ENCODE measurements at regions not wholly inside any gene's neighbourhood (a gene's known extent, or its start where the extent isn't known, plus 50 kb on each side); places are given as distances from the start of the nearest gene placed in this dataset.

DNA sequence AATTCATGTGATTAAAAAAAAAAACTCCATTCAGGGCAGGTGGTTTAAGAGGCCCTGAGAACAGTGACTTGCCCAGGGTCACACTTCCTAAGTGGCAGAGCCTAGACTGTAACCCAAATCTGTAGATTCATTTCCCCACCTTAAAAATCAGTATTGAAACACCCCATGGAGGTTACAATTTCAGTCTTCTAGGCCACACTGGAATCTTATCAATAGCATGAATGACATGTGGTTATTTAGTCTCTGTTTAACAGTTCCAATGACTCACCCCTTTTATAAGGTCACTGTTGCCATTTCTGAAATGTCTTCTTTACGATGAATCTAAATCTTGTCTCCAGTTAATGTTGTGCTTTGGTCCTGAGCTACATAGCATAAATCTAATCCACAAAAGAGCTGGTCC, 262.3 kb upstream of the GRIP1 start:
- 0 out of 2 replicates have a peak, but pooled peaks cover 5% of the 10 kb centered on the region for H4K20me1 ChIP-seq (replicated peaks; ENCODE audit: insufficient read depth)
- H3K36me3 Mint-ChIP-seq (ENCODE audit: low read depth) = no peaks in the 10 kb centered on the region
- H3K4me1 ChIP-seq (ENCODE audit: insufficient read depth) = peaks cover 26% of the 10 kb centered on the region
- H3K4me3 ChIP-seq = no peak overlapping the region
- H3K79me2 ChIP-seq (replicated peaks; ENCODE audit: insufficient read depth) = no peaks in the 10 kb centered on the region
- no peak overlapping the region for H3K4me3 Mint-ChIP-seq
- H3F3A ChIP-seq (replicated peaks; ENCODE audit: low read depth) = no peaks in the 10 kb centered on the region
- no peaks in the 10 kb centered on the region for H3K9me3 Mint-ChIP-seq
- no peaks in the 10 kb centered on the region for H3K36me3 ChIP-seq (ENCODE audit: insufficient read depth)
- H3K9me2 ChIP-seq (ENCODE audit: insufficient read depth) = no peaks in the 10 kb centered on the region
- no peak overlapping the region for H3K27ac Mint-ChIP-seq
- H3K4me2 ChIP-seq = no peak overlapping the region
- no peak for TF ChIP-seq ZNF114 (CRISPR knock-in tag; IDR thresholded peaks at IDR 0.05)
- H3K27me3 ChIP-seq (ENCODE audit: insufficient read depth) = no peaks in the 10 kb centered on the region
- DNase-seq (ENCODE audit: low spot score) (no peak), ATAC-seq (no peak)
- H2AFZ ChIP-seq = no peak overlapping the region
- no peak overlapping the region for H3K27ac ChIP-seq (ENCODE audit: low read depth)
- no peaks in the 10 kb centered on the region for H3K27me3 Mint-ChIP-seq (ENCODE audit: insufficient read depth, low read depth, poor library complexity)
- H3K4me1 Mint-ChIP-seq = peaks cover 32% of the 10 kb centered on the region

DNA sequence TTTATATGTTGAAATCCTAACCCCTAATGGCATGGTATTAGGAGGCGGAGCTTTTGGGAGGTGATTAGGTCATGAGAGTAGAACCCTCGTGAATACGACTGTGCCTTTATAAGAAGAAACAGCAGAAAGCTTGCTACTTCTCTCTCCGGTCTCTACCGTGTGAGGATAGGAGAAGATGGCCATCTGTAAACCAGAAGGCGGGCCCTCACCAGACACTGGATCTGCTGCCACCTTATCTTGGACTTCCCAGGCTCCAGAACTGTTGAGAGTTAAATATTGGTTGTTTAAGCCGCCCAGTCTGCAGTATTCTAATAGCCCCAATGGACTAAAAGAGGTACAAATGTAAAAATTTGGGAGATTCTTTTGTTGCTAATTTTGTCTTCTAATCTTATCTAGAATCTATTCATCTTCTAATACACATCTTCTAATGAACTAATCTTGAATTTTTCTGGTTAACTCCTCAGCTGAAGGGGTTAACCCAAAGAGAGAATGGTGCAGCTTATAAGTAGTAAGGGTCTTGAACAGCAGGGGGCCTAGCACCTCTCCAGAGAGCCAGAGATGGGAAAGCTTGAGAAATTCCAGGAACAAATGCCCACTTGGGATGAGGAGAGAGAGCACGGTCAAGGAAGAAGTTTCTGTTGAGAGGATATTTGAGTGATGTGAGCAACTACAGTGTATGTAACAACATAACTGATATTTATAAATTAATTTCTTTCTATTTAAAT, 264.0 kb upstream of the GRIP1 start:
- peaks cover 26% of the 10 kb centered on the region for H3K4me1 ChIP-seq (ENCODE audit: insufficient read depth)
- TF ChIP-seq STAT1 (IDR thresholded peaks at IDR 0.05; ENCODE audit: unreplicated experiment) = no peak
- TF ChIP-seq, protein P1, sequence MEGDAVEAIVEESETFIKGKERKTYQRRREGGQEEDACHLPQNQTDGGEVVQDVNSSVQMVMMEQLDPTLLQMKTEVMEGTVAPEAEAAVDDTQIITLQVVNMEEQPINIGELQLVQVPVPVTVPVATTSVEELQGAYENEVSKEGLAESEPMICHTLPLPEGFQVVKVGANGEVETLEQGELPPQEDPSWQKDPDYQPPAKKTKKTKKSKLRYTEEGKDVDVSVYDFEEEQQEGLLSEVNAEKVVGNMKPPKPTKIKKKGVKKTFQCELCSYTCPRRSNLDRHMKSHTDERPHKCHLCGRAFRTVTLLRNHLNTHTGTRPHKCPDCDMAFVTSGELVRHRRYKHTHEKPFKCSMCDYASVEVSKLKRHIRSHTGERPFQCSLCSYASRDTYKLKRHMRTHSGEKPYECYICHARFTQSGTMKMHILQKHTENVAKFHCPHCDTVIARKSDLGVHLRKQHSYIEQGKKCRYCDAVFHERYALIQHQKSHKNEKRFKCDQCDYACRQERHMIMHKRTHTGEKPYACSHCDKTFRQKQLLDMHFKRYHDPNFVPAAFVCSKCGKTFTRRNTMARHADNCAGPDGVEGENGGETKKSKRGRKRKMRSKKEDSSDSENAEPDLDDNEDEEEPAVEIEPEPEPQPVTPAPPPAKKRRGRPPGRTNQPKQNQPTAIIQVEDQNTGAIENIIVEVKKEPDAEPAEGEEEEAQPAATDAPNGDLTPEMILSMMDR (conservative IDR thresholded peaks at IDR 0.05; ENCODE audit: low read depth in 2 of 2) = peak; percentile 18 to 34; a peak in 3 of 4 replicates
- no peak overlapping the region for H3K27ac ChIP-seq (ENCODE audit: low read depth)
- no peaks in the 10 kb centered on the region for H3F3A ChIP-seq (replicated peaks; ENCODE audit: low read depth)
- DNase-seq (ENCODE audit: low spot score) (peak; percentile 79), ATAC-seq (peak; percentile 66)
- no peaks in the 10 kb centered on the region for H3K27me3 ChIP-seq (ENCODE audit: insufficient read depth)
- no peak overlapping the region for H3K4me2 ChIP-seq
- Mint-ChIP-seq H3K4me1 (peaks cover 32% of the 10 kb centered on the region), H3K27me3 (ENCODE audit: insufficient read depth, low read depth, poor library complexity) (no peaks in the 10 kb centered on the region), H3K9me3 (no peaks in the 10 kb centered on the region), H3K4me3 (no peak overlapping the region), H3K27ac (no peak overlapping the region), H3K36me3 (ENCODE audit: low read depth) (no peaks in the 10 kb centered on the region)
- H3K4me3 ChIP-seq = no peak overlapping the region
- 0 out of 2 replicates have a peak, but pooled peaks cover 5% of the 10 kb centered on the region for H4K20me1 ChIP-seq (replicated peaks; ENCODE audit: insufficient read depth)
- no peak overlapping the region for H2AFZ ChIP-seq
- no peaks in the 10 kb centered on the region for H3K9me2 ChIP-seq (ENCODE audit: insufficient read depth)
- no peaks in the 10 kb centered on the region for H3K79me2 ChIP-seq (replicated peaks; ENCODE audit: insufficient read depth)
- no peaks in the 10 kb centered on the region for H3K36me3 ChIP-seq (ENCODE audit: insufficient read depth)

DNA sequence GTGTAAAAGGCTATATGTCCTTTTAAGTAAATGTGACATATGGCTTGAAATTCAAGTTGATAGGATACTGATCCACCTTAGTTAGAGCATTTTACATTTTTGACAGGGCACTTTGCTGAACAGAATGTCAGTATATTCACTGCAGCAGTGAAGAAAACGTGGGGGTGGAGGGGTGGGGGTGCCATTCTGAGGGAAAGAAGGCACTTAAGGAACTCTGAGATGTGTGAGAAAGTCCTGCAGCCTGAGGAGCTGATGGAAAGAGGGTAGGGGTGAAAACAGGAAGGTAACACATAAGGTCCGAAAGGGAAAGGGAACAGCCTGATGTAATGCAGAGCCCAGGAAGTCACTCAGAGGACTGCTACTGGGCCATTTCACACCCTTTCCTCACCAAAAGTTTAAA, 265.5 kb upstream of the GRIP1 start:
- Histone ChIP-seq H3K4me1 (ENCODE audit: insufficient read depth) (peaks cover 26% of the 10 kb centered on the region), H3K9me2 (ENCODE audit: insufficient read depth) (no peaks in the 10 kb centered on the region), H3F3A (replicated peaks; ENCODE audit: low read depth) (no peaks in the 10 kb centered on the region), H3K27me3 (ENCODE audit: insufficient read depth) (no peaks in the 10 kb centered on the region), H2AFZ (no peak overlapping the region), H3K4me3 (no peak overlapping the region), H3K79me2 (replicated peaks; ENCODE audit: insufficient read depth) (no peaks in the 10 kb centered on the region), H3K36me3 (ENCODE audit: insufficient read depth) (no peaks in the 10 kb centered on the region), H3K27ac (ENCODE audit: low read depth) (no peak overlapping the region), H4K20me1 (replicated peaks; ENCODE audit: insufficient read depth) (no peaks in the 10 kb centered on the region), H3K4me2 (no peak overlapping the region)
- ATAC-seq (peak; percentile 42; the same call in 2 of the 3 replicates), DNase-seq (ENCODE audit: low spot score) (no peak)
- H3K27me3 Mint-ChIP-seq (ENCODE audit: insufficient read depth, low read depth, poor library complexity) = no peaks in the 10 kb centered on the region
- H3K4me1 Mint-ChIP-seq = peaks cover 35% of the 10 kb centered on the region
- H3K36me3 Mint-ChIP-seq (ENCODE audit: low read depth) = no peaks in the 10 kb centered on the region
- no peaks in the 10 kb centered on the region for H3K9me3 Mint-ChIP-seq
- H3K4me3 Mint-ChIP-seq = no peak overlapping the region
- peak overlapping the region; percentile 66; the same call in 1 of the 2 replicates for H3K27ac Mint-ChIP-seq
- TF ChIP-seq NANOG (IDR thresholded peaks at IDR 0.05; ENCODE audit: borderline replicate concordance) (no peak), ZNF331 (CRISPR knock-in tag; IDR thresholded peaks at IDR 0.05; ENCODE audit: low read depth) (no peak), EZH2phosphoT487 (IDR thresholded peaks at IDR 0.05; ENCODE audit: unreplicated experiment) (no peak), STAT1 (IDR thresholded peaks at IDR 0.05; ENCODE audit: unreplicated experiment) (no peak), EZH2 (IDR thresholded peaks at IDR 0.05; ENCODE audit: low read depth, unreplicated experiment) (no peak), POLR2AphosphoS5 (IDR thresholded peaks at IDR 0.05; ENCODE audit: low read depth) (no peak)
- TF ChIP-seq, protein P2, sequence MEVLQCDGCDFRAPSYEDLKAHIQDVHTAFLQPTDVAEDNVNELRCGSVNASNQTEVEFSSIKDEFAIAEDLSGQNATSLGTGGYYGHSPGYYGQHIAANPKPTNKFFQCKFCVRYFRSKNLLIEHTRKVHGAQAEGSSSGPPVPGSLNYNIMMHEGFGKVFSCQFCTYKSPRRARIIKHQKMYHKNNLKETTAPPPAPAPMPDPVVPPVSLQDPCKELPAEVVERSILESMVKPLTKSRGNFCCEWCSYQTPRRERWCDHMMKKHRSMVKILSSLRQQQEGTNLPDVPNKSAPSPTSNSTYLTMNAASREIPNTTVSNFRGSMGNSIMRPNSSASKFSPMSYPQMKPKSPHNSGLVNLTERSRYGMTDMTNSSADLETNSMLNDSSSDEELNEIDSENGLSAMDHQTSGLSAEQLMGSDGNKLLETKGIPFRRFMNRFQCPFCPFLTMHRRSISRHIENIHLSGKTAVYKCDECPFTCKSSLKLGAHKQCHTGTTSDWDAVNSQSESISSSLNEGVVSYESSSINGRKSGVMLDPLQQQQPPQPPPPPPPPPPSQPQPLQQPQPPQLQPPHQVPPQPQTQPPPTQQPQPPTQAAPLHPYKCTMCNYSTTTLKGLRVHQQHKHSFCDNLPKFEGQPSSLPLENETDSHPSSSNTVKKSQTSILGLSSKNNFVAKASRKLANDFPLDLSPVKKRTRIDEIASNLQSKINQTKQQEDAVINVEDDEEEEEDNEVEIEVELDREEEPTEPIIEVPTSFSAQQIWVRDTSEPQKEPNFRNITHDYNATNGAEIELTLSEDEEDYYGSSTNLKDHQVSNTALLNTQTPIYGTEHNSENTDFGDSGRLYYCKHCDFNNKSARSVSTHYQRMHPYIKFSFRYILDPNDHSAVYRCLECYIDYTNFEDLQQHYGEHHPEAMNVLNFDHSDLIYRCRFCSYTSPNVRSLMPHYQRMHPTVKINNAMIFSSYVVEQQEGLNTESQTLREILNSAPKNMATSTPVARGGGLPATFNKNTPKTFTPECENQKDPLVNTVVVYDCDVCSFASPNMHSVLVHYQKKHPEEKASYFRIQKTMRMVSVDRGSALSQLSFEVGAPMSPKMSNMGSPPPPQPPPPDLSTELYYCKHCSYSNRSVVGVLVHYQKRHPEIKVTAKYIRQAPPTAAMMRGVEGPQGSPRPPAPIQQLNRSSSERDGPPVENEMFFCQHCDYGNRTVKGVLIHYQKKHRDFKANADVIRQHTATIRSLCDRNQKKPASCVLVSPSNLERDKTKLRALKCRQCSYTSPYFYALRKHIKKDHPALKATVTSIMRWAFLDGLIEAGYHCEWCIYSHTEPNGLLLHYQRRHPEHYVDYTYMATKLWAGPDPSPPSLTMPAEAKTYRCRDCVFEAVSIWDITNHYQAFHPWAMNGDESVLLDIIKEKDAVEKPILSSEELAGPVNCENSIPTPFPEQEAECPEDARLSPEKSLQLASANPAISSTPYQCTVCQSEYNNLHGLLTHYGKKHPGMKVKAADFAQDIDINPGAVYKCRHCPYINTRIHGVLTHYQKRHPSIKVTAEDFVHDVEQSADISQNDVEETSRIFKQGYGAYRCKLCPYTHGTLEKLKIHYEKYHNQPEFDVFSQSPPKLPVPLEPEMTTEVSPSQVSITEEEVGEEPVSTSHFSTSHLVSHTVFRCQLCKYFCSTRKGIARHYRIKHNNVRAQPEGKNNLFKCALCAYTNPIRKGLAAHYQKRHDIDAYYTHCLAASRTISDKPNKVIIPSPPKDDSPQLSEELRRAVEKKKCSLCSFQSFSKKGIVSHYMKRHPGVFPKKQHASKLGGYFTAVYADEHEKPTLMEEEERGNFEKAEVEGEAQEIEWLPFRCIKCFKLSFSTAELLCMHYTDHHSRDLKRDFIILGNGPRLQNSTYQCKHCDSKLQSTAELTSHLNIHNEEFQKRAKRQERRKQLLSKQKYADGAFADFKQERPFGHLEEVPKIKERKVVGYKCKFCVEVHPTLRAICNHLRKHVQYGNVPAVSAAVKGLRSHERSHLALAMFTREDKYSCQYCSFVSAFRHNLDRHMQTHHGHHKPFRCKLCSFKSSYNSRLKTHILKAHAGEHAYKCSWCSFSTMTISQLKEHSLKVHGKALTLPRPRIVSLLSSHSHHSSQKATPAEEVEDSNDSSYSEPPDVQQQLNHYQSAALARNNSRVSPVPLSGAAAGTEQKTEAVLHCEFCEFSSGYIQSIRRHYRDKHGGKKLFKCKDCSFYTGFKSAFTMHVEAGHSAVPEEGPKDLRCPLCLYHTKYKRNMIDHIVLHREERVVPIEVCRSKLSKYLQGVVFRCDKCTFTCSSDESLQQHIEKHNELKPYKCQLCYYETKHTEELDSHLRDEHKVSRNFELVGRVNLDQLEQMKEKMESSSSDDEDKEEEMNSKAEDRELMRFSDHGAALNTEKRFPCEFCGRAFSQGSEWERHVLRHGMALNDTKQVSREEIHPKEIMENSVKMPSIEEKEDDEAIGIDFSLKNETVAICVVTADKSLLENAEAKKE (CRISPR knock-in tag; IDR thresholded peaks at IDR 0.05) = no peak
